ENCODE measurements at regions not wholly inside any gene's neighbourhood (a gene's known extent, or its start where the extent isn't known, plus 50 kb on each side); places are given as distances from the start of the nearest gene placed in this dataset.

GRCh38 chr11:116513278-116513823 is 259.4 kb downstream of the BUD13 start:
- Mint-ChIP-seq H3K27ac (ENCODE audit: unreplicated experiment) (no peak overlapping the region), H3K4me3 (no peak overlapping the region), H3K36me3 (ENCODE audit: low read depth) (no peaks in the 10 kb centered on the region), H3K27me3 (ENCODE audit: low read depth) (peaks cover 10% of the 10 kb centered on the region), H3K4me1 (peaks cover 16% of the 10 kb centered on the region), H3K9me3 (no peaks in the 10 kb centered on the region)
- DNase-seq (ENCODE audit: low read depth, low spot score), result no peak
- no peak for TF ChIP-seq CTCF (conservative IDR thresholded peaks at IDR 0.05)

GRCh38 chr11:116512841-116513240 is 259.9 kb downstream of the BUD13 start:
- Mint-ChIP-seq H3K9me3 (no peaks in the 10 kb centered on the region), H3K27ac (ENCODE audit: unreplicated experiment) (no peak overlapping the region), H3K27me3 (ENCODE audit: low read depth) (peaks cover 10% of the 10 kb centered on the region), H3K36me3 (ENCODE audit: low read depth) (no peaks in the 10 kb centered on the region), H3K4me1 (peaks cover 13% of the 10 kb centered on the region), H3K4me3 (no peak overlapping the region)
- TF ChIP-seq CTCF (conservative IDR thresholded peaks at IDR 0.05), result no peak
- DNase-seq (ENCODE audit: low read depth, low spot score), result no peak

GRCh38 chr11:116511684-116512083 is 261.1 kb downstream of the BUD13 start:
- no peak for DNase-seq (ENCODE audit: low read depth, low spot score)
- H3K4me3 Mint-ChIP-seq, result no peak overlapping the region
- no peak overlapping the region for H3K27ac Mint-ChIP-seq (ENCODE audit: unreplicated experiment)
- no peaks in the 10 kb centered on the region for H3K9me3 Mint-ChIP-seq
- no peak for TF ChIP-seq CTCF (conservative IDR thresholded peaks at IDR 0.05)
- peaks cover 13% of the 10 kb centered on the region for H3K27me3 Mint-ChIP-seq (ENCODE audit: low read depth)
- H3K4me1 Mint-ChIP-seq, result peaks cover 7% of the 10 kb centered on the region
- H3K36me3 Mint-ChIP-seq (ENCODE audit: low read depth), result no peaks in the 10 kb centered on the region

GRCh38 chr11:116510886-116511650 is 261.7 kb downstream of the BUD13 start:
- H3K9me3 Mint-ChIP-seq, result no peaks in the 10 kb centered on the region
- peaks cover 15% of the 10 kb centered on the region for H3K27me3 Mint-ChIP-seq (ENCODE audit: low read depth)
- peaks cover 11% of the 10 kb centered on the region for H3K4me1 Mint-ChIP-seq
- H3K27ac Mint-ChIP-seq (ENCODE audit: unreplicated experiment), result no peak overlapping the region
- H3K4me3 Mint-ChIP-seq, result no peak overlapping the region
- no peaks in the 10 kb centered on the region for H3K36me3 Mint-ChIP-seq (ENCODE audit: low read depth)
- no peak for TF ChIP-seq CTCF (conservative IDR thresholded peaks at IDR 0.05)
- DNase-seq (ENCODE audit: low read depth, low spot score), result no peak

GRCh38 chr11:116510166-116510565 is 262.6 kb downstream of the BUD13 start:
- DNase-seq (ENCODE audit: low read depth, low spot score), result no peak
- Mint-ChIP-seq H3K4me1 (peaks cover 18% of the 10 kb centered on the region), H3K4me3 (no peak overlapping the region), H3K36me3 (ENCODE audit: low read depth) (no peaks in the 10 kb centered on the region), H3K9me3 (no peaks in the 10 kb centered on the region), H3K27ac (ENCODE audit: unreplicated experiment) (no peak overlapping the region), H3K27me3 (ENCODE audit: low read depth) (peaks cover 21% of the 10 kb centered on the region)
- TF ChIP-seq CTCF (conservative IDR thresholded peaks at IDR 0.05), result no peak
